Cardiac muscle cell (in vitro differentiated cells and primary cell): ENCODE measurements at regions not wholly inside any gene's neighbourhood (a gene's known extent, or its start where the extent isn't known, plus 50 kb on each side); places are given as distances from the start of the nearest gene placed in this dataset.

Source experiments
- DNase-seq, 2 donors: peaks; one replicate each; pipeline versions ENCODE4 v3.0.0 to v3.0.0-alpha.2; 2010 to 2017; ENCODE audit warnings: low read depth in 1 of 2, low spot score in 1 of 2
- H3K27ac ChIP-seq: fragments of 200-600 bp; sonication (generic); 2 replicates; pipeline ENCODE4 v1.5.1; 2016
- H3K27me3 ChIP-seq: fragments of 200-600 bp; sonication (generic); 2 replicates; pipeline ENCODE4 v1.6.0; 2016; ENCODE audit warnings: control low read depth
- H3K36me3 ChIP-seq: fragments of 200-600 bp; sonication (generic); 2 replicates; pipeline ENCODE4 v1.5.1; 2016; ENCODE audit warnings: control low read depth
- H3K4me1 ChIP-seq: fragments of 200-600 bp; sonication (generic); 2 replicates; pipeline ENCODE4 v1.8.1; 2017; ENCODE audit warnings: low read depth, mild to moderate bottlenecking, mixed run types
- H3K4me3 ChIP-seq: fragments of 200-600 bp; sonication (generic); 2 replicates; pipeline ENCODE4 v1.5.1; 2016; ENCODE audit warnings: mild to moderate bottlenecking
- H3K9me3 ChIP-seq: fragments of 200-600 bp; sonication (generic); 2 replicates; pipeline ENCODE4 v1.5.1; 2017; ENCODE audit warnings: low read depth, mild to moderate bottlenecking, control low read depth
- TF ChIP-seq, protein P1 (sequence below): IDR thresholded peaks from 2 replicates; pipeline ENCODE4 v1.5.1; 2012; ENCODE audit warnings: low read depth, mild to moderate bottlenecking, low read length

DNA sequence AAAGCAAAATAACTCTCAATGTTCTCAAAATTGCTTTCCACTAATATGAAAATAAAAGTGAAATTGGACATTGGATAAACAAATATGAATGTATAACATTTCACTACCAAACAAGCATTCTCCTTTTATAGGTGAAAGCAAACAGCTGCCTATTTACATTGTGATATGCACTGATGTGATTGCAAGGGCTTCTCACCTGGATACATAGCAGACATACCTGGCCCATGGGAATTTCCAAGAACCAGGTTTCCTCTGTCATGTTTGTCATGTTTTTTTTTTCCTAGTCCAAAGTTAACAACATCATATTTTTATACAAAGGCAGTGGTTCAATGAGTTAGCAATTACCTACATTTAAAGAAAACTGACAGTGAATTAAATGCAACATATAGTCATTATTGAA is 228.5 kb downstream of the ANKRD50 start:
- Histone ChIP-seq H3K4me3 (no peak overlapping the region), H3K36me3 (no peaks in the 10 kb centered on the region), H3K27me3 (no peaks in the 10 kb centered on the region), H3K9me3 (no peaks in the 10 kb centered on the region), H3K27ac (peak overlapping the region; percentile 78), H3K4me1 (peaks cover 4% of the 10 kb centered on the region)
- DNase-seq = no peak
- TF ChIP-seq, protein P1, sequence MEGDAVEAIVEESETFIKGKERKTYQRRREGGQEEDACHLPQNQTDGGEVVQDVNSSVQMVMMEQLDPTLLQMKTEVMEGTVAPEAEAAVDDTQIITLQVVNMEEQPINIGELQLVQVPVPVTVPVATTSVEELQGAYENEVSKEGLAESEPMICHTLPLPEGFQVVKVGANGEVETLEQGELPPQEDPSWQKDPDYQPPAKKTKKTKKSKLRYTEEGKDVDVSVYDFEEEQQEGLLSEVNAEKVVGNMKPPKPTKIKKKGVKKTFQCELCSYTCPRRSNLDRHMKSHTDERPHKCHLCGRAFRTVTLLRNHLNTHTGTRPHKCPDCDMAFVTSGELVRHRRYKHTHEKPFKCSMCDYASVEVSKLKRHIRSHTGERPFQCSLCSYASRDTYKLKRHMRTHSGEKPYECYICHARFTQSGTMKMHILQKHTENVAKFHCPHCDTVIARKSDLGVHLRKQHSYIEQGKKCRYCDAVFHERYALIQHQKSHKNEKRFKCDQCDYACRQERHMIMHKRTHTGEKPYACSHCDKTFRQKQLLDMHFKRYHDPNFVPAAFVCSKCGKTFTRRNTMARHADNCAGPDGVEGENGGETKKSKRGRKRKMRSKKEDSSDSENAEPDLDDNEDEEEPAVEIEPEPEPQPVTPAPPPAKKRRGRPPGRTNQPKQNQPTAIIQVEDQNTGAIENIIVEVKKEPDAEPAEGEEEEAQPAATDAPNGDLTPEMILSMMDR = no peak

GRCh38 chr4:124484940-124485339 is 227.6 kb downstream of the ANKRD50 start:
- no peak overlapping the region for H3K4me3 ChIP-seq
- peaks cover 4% of the 10 kb centered on the region for H3K4me1 ChIP-seq
- no peaks in the 10 kb centered on the region for H3K9me3 ChIP-seq
- DNase-seq = no peak
- TF ChIP-seq, protein P1 = no peak
- no peaks in the 10 kb centered on the region for H3K27me3 ChIP-seq
- H3K36me3 ChIP-seq = no peaks in the 10 kb centered on the region
- no peak overlapping the region for H3K27ac ChIP-seq

DNA sequence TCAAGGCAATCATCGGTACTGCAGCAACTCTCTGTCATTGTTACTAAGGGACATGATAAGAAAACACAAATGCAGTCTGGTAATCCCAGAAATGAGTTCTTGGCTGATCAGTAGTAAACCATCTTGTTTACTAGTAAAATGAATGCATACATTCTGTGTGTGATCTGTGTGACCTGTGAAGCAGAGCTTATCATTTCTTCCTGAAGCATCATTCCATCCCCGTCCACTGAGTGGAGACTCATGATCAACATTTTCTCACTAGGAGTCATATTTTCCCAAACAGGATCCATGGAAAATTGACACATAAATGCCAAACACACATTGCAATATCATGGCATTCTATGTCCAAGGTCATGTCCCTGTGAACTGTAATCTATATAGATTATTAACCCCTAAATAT is 226.1 kb downstream of the ANKRD50 start:
- H3K4me3 ChIP-seq = no peak overlapping the region
- no peaks in the 10 kb centered on the region for H3K9me3 ChIP-seq
- H3K27ac ChIP-seq = no peak overlapping the region
- no peaks in the 10 kb centered on the region for H3K36me3 ChIP-seq
- TF ChIP-seq, protein P1 = no peak
- no peak for DNase-seq
- no peaks in the 10 kb centered on the region for H3K27me3 ChIP-seq
- H3K4me1 ChIP-seq = peaks cover 4% of the 10 kb centered on the region

- Histone ChIP-seq H3K4me1 (peaks cover 4% of the 10 kb centered on the region), H3K36me3 (no peaks in the 10 kb centered on the region), H3K4me3 (no peak overlapping the region), H3K9me3 (no peaks in the 10 kb centered on the region), H3K27ac (no peak overlapping the region), H3K27me3 (no peaks in the 10 kb centered on the region)
- TF ChIP-seq, protein P1 = no peak
- DNase-seq = no peak
These were observed 224.9 kb downstream of the ANKRD50 start for GRCh38 chr4:124487651-124488050.

DNA sequence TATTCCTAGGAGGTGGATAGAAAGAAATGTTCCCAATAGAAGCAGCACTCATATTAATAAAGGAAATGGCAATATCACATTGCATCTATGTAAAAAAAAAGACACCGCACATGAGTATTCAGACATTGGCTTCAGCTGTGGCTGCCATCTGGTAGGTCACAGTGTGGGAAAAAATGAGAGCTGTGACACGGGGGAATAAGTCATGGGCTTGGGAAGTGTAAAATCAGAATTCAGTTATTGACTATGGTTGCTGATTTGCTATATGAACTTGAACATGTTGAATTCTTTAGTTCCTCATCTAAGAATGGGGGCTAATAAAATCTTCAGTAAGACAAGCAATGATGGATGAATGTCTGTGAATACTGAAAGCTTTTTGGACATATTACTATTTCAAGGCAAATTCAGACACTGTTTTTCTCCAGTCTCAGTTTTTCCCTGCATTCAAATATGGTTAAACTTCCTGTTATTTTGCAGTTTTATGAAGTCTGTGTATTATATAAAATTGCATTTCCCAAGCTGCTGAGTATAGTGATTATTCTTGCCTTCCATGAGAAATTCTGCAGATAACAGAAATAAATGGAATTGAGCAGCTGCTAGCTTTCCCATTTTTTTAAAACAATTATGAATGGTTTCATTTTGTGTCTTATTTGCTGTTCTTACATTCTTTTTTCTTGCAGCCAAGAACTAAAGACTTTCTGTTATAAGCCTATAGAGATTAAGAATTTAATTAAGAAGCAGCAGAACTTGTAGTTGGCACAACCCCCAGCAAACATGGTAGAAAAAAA is 221.0 kb downstream of the ANKRD50 start:
- H3K27ac ChIP-seq = no peak overlapping the region
- no peaks in the 10 kb centered on the region for H3K27me3 ChIP-seq
- no peak for DNase-seq
- H3K4me3 ChIP-seq = no peak overlapping the region
- H3K4me1 ChIP-seq = no peaks in the 10 kb centered on the region
- TF ChIP-seq, protein P1 = no peak
- H3K9me3 ChIP-seq = no peaks in the 10 kb centered on the region
- H3K36me3 ChIP-seq = no peaks in the 10 kb centered on the region
